SH-SY5Y (cell line): ENCODE measurements at regions not wholly inside any gene's neighbourhood (a gene's known extent, or its start where the extent isn't known, plus 50 kb on each side); places are given as distances from the start of the nearest gene placed in this dataset.

ENCODE experiments used
- GATA2 ChIP-seq: IDR thresholded peaks from 2 replicates; pipeline ENCODE4 v1.6.1; 2011; ENCODE audit warnings: mild to moderate bottlenecking, low read depth, low read length
- GATA3 ChIP-seq: IDR thresholded peaks from 2 replicates; pipeline ENCODE4 v1.6.1; 2011; ENCODE audit warnings: low read depth, mild to moderate bottlenecking, low read length, moderate library complexity

DNA sequence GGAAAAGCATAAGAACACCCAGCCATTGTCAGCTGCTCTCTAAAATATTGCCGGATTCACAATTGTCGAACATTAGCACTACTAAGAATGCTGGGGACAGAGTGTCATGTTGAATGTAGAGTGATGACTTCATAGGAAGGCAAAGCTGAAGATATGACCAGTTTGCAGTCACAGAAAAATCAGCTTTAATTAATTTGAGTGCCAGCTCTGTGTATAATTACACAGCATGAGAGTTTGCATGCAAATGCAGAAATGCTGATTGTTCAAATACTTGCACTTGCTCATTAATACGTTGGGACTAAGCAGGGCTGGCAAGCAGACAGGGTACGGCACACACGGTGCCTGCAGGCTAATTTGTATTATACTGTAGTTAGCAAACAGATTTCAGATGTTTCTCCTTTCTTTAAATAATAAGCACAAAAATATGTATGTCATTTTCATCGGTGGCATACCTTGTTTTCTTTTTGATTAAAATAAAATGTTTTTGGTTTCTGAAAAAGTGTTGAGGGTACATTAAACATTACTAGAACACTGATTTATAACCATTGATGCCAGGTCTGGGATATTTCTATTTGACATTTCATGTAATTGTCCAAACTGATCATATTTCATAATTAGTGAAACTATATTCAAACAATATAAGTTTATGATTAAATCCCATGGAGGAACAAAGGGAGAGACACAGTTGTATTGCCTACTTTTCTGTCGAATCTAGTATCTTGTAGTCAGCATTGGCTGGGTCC, 99.8 kb upstream of the ADGRL2 start:
- TF ChIP-seq GATA3 (no peak), GATA2 (no peak)
